HEK293 (cell line): ENCODE measurements at regions not wholly inside any gene's neighbourhood (a gene's known extent, or its start where the extent isn't known, plus 50 kb on each side); places are given as distances from the start of the nearest gene placed in this dataset.

Experiments used
- CTCF ChIA-PET: fragments of 350-600 bp; formaldehyde crosslinking; extraction: SDS; loops from one replicate; lab custom pipeline; 2021; ENCODE audit warnings: antibody characterized with exemption; lab: Yijun Ruan, JAX
- POLR2A ChIA-PET: fragments of 300-600 bp; formaldehyde crosslinking; extraction: SDS; loops from one replicate; lab custom pipeline; 2020; ENCODE audit warnings: antibody characterized with exemption, inconsistent platforms; lab: Yijun Ruan, JAX
- H3K27ac ChIP-seq: fragments of 200-500 bp; sonication (Bioruptor generic); 2 replicates; pipeline ENCODE4 v1.5.1; 2014; ENCODE audit warnings: low read depth, low read length, control low read depth, inconsistent platforms; ENCODE audit errors: extremely low read depth
- H3K36me3 ChIP-seq, 2 experiments: fragments of 200-500 bp in 1 of 2; sonication (Bioruptor generic) in 1 of 2; 1 replicate in 1 of 2; 2 replicates in 1 of 2; pipeline ENCODE4 v1.5.1; 2014 to 2017; ENCODE audit warnings: inconsistent platforms in 2 of 2, low read length in 2 of 2; ENCODE audit not compliant: control insufficient read depth in 2 of 2, insufficient read depth in 1 of 2
- H3K4me1 ChIP-seq: fragments of 200-500 bp; sonication (Bioruptor generic); 2 replicates; pipeline ENCODE4 v1.5.1; 2014; ENCODE audit warnings: mild to moderate bottlenecking, low read length, inconsistent platforms; ENCODE audit not compliant: control insufficient read depth, insufficient read depth
- H3K4me3 ChIP-seq: 2 replicates; pipeline ENCODE4 v1.5.1; 2011; ENCODE audit warnings: low read depth, mild to moderate bottlenecking, control low read depth, low read length, moderate library complexity
- H3K9me3 ChIP-seq: fragments of 200-500 bp; sonication (Bioruptor generic); 2 replicates; pipeline ENCODE4 v1.5.1; 2014; ENCODE audit warnings: low read depth, low read length, inconsistent platforms; ENCODE audit not compliant: control insufficient read depth, insufficient read depth
- HOXC10 ChIP-seq: sonication (generic); formaldehyde crosslinking; IDR thresholded peaks from 2 replicates; pipeline ENCODE4 v1.8.1; 2023; ENCODE audit warnings: mild to moderate bottlenecking, missing genetic modification reagents
- KLF8 ChIP-seq: fragments of 450-650 bp; formaldehyde crosslinking; IDR thresholded peaks from 2 replicates; pipeline ENCODE4 v1.5.1; 2016; ENCODE audit warnings: missing biosample characterization, missing genetic modification characterization
- SALL2 ChIP-seq: fragments of 450-650 bp; formaldehyde crosslinking; IDR thresholded peaks from 2 replicates; pipeline ENCODE4 v1.5.0; 2017; ENCODE audit warnings: missing biosample characterization, mild to moderate bottlenecking, missing genetic modification characterization, borderline replicate concordance
- SP7 ChIP-seq: fragments of 450-650 bp; formaldehyde crosslinking; IDR thresholded peaks from 2 replicates; pipeline ENCODE4 v1.5.1; 2016; ENCODE audit warnings: missing biosample characterization, missing genetic modification characterization
- WT1 ChIP-seq: fragments of 450-650 bp; formaldehyde crosslinking; IDR thresholded peaks from 2 replicates; pipeline ENCODE4 v1.5.1; 2016; ENCODE audit warnings: missing biosample characterization, missing genetic modification characterization
- ZBTB20 ChIP-seq: fragments of 450-650 bp; formaldehyde crosslinking; IDR thresholded peaks from 2 replicates; pipeline ENCODE4 v1.5.1; 2016; ENCODE audit warnings: missing biosample characterization, missing genetic modification characterization
- ZNF112 ChIP-seq: fragments of 450-650 bp; formaldehyde crosslinking; IDR thresholded peaks from 2 replicates; pipeline ENCODE4 v1.5.0; 2017; ENCODE audit warnings: missing biosample characterization, missing genetic modification characterization
- ZNF24 ChIP-seq: fragments of 450-650 bp; formaldehyde crosslinking; IDR thresholded peaks from 2 replicates; pipeline ENCODE4 v1.5.1; 2016; ENCODE audit warnings: missing biosample characterization, missing genetic modification characterization
- ZNF311 ChIP-seq: fragments of 450-650 bp; formaldehyde crosslinking; IDR thresholded peaks from 2 replicates; pipeline ENCODE4 v1.5.1; 2017; ENCODE audit warnings: missing biosample characterization, missing genetic modification characterization, borderline replicate concordance
- ZNF335 ChIP-seq: fragments of 450-650 bp; formaldehyde crosslinking; conservative IDR thresholded peaks from 2 replicates; pipeline ENCODE4 v1.5.1; 2016; ENCODE audit warnings: missing biosample characterization, missing genetic modification characterization
- ZNF37A ChIP-seq: fragments of 450-650 bp; IDR thresholded peaks from 2 replicates; pipeline ENCODE4 v1.5.1; 2018; ENCODE audit warnings: missing biosample characterization, missing genetic modification characterization
- ZNF391 ChIP-seq: fragments of 450-650 bp; formaldehyde crosslinking; IDR thresholded peaks from 2 replicates; pipeline ENCODE4 v1.5.1; 2016; ENCODE audit warnings: low read depth, missing biosample characterization, missing genetic modification characterization, borderline replicate concordance
- ZNF510 ChIP-seq: fragments of 450-650 bp; formaldehyde crosslinking; IDR thresholded peaks from 2 replicates; pipeline ENCODE4 v1.5.1; 2018; ENCODE audit warnings: mild to moderate bottlenecking, missing genetic modification characterization, missing biosample characterization; ENCODE audit not compliant: insufficient replicate concordance
- ZNF624 ChIP-seq: fragments of 450-650 bp; formaldehyde crosslinking; IDR thresholded peaks from 2 replicates; pipeline ENCODE4 v1.5.1; 2017; ENCODE audit warnings: missing biosample characterization, missing genetic modification characterization
- ZNF654 ChIP-seq: fragments of 450-650 bp; formaldehyde crosslinking; IDR thresholded peaks from 2 replicates; pipeline ENCODE4 v1.5.1; 2016; ENCODE audit warnings: low read depth, missing biosample characterization, missing genetic modification characterization
- ZNF837 ChIP-seq: fragments of 450-650 bp; formaldehyde crosslinking; IDR thresholded peaks from 2 replicates; pipeline ENCODE4 v1.5.1; 2016; ENCODE audit warnings: missing biosample characterization, missing genetic modification characterization
- TF ChIP-seq, protein P1 (sequence below): fragments of 450-650 bp; formaldehyde crosslinking; IDR thresholded peaks from 2 replicates; pipeline ENCODE4 v1.5.1; 2016; ENCODE audit warnings: missing biosample characterization, missing genetic modification characterization
- TF ChIP-seq, protein P2 (sequence below): fragments of 450-650 bp; formaldehyde crosslinking; IDR thresholded peaks from 2 replicates; pipeline ENCODE4 v1.5.1; 2017; ENCODE audit warnings: missing biosample characterization, missing genetic modification characterization
- TF ChIP-seq, protein P3 (sequence below): fragments of 450-650 bp; formaldehyde crosslinking; IDR thresholded peaks from 2 replicates; pipeline ENCODE4 v1.5.1; 2017; ENCODE audit warnings: missing biosample characterization, mild to moderate bottlenecking, missing genetic modification characterization, moderate library complexity
- TF ChIP-seq, protein P4 (sequence below): fragments of 450-650 bp; formaldehyde crosslinking; IDR thresholded peaks from 2 replicates; pipeline ENCODE4 v1.5.1; 2016; ENCODE audit warnings: missing biosample characterization, missing genetic modification characterization, low read depth
- TF ChIP-seq, protein P5 (sequence below): fragments of 450-650 bp; formaldehyde crosslinking; IDR thresholded peaks from 2 replicates; pipeline ENCODE4; 2016; ENCODE audit warnings: missing biosample characterization, missing genetic modification characterization
- TF ChIP-seq, protein P6 (sequence below): fragments of 450-650 bp; formaldehyde crosslinking; IDR thresholded peaks from 2 replicates; pipeline ENCODE4 v1.5.1; 2016; ENCODE audit warnings: missing biosample characterization, missing genetic modification characterization

DNA sequence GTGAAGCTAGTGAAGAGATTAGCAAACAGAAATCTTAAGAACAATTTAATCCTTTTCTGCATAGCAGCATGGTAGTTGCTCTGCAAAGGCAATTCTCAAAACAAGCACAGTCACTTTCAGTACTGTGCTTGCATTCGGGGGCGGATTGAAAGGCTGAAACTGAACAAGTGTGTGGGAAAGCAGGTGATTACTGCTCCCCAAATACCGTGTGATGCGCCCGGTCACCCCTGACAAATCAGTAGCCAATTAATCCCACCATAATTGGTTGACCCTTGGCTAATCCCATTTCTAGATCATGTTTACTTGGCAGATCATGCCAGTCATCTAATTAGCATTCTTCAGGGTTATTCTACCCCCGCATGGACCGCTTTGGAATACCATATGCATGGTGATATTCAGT, 76.5 kb upstream of the ADRB1 start:
- TF ChIP-seq, protein P1, sequence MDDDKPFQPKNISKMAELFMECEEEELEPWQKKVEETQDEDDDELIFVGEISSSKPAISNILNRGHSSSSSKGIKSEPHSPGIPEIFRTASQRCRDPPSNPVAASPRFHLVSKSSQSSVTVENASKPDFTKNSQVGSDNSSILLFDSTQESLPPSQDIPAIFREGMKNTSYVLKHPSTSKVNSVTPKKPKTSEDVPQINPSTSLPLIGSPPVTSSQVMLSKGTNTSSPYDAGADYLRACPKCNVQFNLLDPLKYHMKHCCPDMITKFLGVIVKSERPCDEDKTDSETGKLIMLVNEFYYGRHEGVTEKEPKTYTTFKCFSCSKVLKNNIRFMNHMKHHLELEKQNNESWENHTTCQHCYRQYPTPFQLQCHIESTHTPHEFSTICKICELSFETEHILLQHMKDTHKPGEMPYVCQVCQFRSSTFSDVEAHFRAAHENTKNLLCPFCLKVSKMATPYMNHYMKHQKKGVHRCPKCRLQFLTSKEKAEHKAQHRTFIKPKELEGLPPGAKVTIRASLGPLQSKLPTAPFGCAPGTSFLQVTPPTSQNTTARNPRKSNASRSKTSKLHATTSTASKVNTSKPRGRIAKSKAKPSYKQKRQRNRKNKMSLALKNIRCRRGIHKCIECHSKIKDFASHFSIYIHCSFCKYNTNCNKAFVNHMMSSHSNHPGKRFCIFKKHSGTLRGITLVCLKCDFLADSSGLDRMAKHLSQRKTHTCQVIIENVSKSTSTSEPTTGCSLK (tag by site-specific recombination): no peak
- TF ChIP-seq HOXC10 (CRISPR knock-in tag): no peak
- TF ChIP-seq WT1 (tag by site-specific recombination): no peak
- TF ChIP-seq ZNF335: no peak
- TF ChIP-seq ZNF37A (tag by site-specific recombination): no peak
- no peak for TF ChIP-seq ZNF837 (tag by site-specific recombination)
- TF ChIP-seq, all 188 proteins: peak for 0
- Histone ChIP-seq H3K36me3 (no peaks in the 10 kb centered on the region), H3K27ac (no peak overlapping the region), H3K9me3 (no peaks in the 10 kb centered on the region), H3K4me1 (no peaks in the 10 kb centered on the region), H3K4me3 (no peak overlapping the region)
- POLR2A ChIA-PET: no interaction called here
- CTCF ChIA-PET: interaction anchor here (1.1 kb wide), 1 partner anchor 168 kb away, joined by 3 read pairs; no protein-coding TSS in a partner anchor

DNA sequence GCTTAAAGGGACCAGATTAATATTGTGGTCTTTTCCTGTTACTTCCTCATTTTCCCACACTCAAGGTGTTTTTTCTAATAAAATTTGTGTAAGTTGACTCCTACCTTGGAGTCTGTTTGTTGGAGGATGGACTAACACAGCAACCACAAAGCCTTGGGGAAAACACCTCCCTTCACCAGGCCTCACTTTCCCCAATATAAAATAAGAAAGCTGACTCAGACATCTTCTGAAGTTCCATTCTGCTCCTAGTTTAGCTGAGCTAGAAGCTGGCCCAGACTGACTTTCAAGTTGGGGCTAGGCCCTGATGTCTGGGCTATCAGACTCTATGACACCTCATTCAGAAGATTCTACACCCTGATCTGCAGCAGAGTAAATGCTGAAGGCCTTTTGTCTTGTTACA, 73.0 kb upstream of the ADRB1 start:
- CTCF ChIA-PET: no interaction called here

DNA sequence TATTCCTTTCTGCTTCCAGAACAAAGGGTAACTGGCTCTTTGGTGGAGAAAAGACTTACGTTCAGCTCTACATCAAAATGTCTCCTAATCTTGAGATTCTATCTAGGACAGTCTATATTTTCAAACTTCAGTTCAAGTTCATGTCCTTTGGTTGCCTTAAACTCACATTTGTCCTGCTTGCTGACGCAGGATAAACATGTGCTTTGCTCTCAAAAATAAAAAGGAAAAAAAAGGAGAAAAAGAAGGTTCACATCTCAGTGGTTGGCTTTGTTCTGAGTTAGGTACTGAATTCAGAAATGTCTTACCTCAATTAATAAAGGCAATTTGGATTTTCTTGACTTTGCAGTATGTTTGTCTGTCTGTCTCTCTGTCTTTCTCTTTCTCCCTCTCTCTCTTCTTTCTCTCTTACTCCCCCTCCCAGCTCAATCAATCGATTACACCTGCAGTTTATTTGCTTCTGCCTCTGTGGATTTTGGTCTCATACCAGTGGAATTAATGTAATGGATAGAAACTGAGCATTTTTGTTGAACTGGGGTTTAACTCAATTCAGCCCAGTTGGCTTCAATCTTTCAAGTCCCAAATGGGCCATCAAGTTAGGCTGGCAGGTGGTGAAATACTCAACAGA, 72.2 kb upstream of the ADRB1 start:
- Histone ChIP-seq H3K4me3 (no peak overlapping the region), H3K36me3 (no peaks in the 10 kb centered on the region), H3K4me1 (no peaks in the 10 kb centered on the region), H3K9me3 (no peaks in the 10 kb centered on the region), H3K27ac (no peak overlapping the region)
- ChIA-PET CTCF (interaction anchor here (0.6 to 0.9 kb wide), 2 partner anchors 31 to 336 kb away, joined by 3 read pairs; no protein-coding TSS in a partner anchor), POLR2A (no interaction called here)
- TF ChIP-seq, protein P2, sequence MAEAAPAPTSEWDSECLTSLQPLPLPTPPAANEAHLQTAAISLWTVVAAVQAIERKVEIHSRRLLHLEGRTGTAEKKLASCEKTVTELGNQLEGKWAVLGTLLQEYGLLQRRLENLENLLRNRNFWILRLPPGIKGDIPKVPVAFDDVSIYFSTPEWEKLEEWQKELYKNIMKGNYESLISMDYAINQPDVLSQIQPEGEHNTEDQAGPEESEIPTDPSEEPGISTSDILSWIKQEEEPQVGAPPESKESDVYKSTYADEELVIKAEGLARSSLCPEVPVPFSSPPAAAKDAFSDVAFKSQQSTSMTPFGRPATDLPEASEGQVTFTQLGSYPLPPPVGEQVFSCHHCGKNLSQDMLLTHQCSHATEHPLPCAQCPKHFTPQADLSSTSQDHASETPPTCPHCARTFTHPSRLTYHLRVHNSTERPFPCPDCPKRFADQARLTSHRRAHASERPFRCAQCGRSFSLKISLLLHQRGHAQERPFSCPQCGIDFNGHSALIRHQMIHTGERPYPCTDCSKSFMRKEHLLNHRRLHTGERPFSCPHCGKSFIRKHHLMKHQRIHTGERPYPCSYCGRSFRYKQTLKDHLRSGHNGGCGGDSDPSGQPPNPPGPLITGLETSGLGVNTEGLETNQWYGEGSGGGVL (tag by site-specific recombination): no peak
- no peak for TF ChIP-seq ZNF112 (tag by site-specific recombination)
- no peak for TF ChIP-seq ZBTB20 (tag by site-specific recombination)
- TF ChIP-seq, protein P3, sequence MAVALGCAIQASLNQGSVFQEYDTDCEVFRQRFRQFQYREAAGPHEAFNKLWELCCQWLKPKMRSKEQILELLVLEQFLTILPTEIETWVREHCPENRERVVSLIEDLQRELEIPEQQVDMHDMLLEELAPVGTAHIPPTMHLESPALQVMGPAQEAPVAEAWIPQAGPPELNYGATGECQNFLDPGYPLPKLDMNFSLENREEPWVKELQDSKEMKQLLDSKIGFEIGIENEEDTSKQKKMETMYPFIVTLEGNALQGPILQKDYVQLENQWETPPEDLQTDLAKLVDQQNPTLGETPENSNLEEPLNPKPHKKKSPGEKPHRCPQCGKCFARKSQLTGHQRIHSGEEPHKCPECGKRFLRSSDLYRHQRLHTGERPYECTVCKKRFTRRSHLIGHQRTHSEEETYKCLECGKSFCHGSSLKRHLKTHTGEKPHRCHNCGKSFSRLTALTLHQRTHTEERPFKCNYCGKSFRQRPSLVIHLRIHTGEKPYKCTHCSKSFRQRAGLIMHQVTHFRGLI (tag by site-specific recombination): no peak
- no peak for TF ChIP-seq ZNF391 (tag by site-specific recombination)
- TF ChIP-seq SALL2 (tag by site-specific recombination): no peak
- TF ChIP-seq, protein P4, sequence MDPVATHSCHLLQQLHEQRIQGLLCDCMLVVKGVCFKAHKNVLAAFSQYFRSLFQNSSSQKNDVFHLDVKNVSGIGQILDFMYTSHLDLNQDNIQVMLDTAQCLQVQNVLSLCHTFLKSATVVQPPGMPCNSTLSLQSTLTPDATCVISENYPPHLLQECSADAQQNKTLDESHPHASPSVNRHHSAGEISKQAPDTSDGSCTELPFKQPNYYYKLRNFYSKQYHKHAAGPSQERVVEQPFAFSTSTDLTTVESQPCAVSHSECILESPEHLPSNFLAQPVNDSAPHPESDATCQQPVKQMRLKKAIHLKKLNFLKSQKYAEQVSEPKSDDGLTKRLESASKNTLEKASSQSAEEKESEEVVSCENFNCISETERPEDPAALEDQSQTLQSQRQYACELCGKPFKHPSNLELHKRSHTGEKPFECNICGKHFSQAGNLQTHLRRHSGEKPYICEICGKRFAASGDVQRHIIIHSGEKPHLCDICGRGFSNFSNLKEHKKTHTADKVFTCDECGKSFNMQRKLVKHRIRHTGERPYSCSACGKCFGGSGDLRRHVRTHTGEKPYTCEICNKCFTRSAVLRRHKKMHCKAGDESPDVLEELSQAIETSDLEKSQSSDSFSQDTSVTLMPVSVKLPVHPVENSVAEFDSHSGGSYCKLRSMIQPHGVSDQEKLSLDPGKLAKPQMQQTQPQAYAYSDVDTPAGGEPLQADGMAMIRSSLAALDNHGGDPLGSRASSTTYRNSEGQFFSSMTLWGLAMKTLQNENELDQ (tag by site-specific recombination): no peak
- no peak for TF ChIP-seq SP7 (tag by site-specific recombination)
- TF ChIP-seq ZNF510 (tag by site-specific recombination): no peak
- no peak for TF ChIP-seq ZNF311 (tag by site-specific recombination)
- no peak for TF ChIP-seq ZNF24 (tag by site-specific recombination)
- TF ChIP-seq, protein P5, sequence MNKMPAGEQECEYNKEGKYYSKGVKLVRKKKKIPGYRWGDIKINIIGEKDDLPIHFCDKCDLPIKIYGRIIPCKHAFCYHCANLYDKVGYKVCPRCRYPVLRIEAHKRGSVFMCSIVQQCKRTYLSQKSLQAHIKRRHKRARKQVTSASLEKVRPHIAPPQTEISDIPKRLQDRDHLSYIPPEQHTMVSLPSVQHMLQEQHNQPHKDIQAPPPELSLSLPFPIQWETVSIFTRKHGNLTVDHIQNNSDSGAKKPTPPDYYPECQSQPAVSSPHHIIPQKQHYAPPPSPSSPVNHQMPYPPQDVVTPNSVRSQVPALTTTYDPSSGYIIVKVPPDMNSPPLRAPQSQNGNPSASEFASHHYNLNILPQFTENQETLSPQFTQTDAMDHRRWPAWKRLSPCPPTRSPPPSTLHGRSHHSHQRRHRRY (tag by site-specific recombination): no peak
- TF ChIP-seq ZNF654: no peak

More for the DNA sequence above, 73.0 kb upstream of the ADRB1 start:
- Histone ChIP-seq H3K4me3 (no peak overlapping the region), H3K36me3 (no peaks in the 10 kb centered on the region), H3K27ac (no peak overlapping the region), H3K4me1 (no peaks in the 10 kb centered on the region), H3K9me3 (no peaks in the 10 kb centered on the region)
- POLR2A ChIA-PET: no interaction called here
- TF ChIP-seq ZNF624 (tag by site-specific recombination): no peak
- TF ChIP-seq KLF8 (tag by site-specific recombination): no peak
- TF ChIP-seq, protein P6, sequence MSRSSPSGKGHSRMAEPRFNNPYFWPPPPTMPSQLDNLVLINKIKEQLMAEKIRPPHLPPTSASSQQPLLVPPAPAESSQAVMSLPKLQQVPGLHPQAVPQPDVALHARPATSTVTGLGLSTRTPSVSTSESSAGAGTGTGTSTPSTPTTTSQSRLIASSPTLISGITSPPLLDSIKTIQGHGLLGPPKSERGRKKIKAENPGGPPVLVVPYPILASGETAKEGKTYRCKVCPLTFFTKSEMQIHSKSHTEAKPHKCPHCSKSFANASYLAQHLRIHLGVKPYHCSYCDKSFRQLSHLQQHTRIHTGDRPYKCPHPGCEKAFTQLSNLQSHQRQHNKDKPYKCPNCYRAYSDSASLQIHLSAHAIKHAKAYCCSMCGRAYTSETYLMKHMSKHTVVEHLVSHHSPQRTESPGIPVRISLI: no peak
